ENCODE measurements at regions not wholly inside any gene's neighbourhood (a gene's known extent, or its start where the extent isn't known, plus 50 kb on each side); places are given as distances from the start of the nearest gene placed in this dataset.
"Not testable (repeated sequence)": the region's sequence is repeated elsewhere in the genome, so short reads cannot be mapped to it uniquely, and the experiment has no call there.

- Histone ChIP-seq H3K4me1 (ENCODE audit: insufficient read depth, low read length) (no peaks in the 10 kb centered on the region), H3K27me3 (ENCODE audit: insufficient read depth, low read length) (no peaks in the 10 kb centered on the region), H3K9ac (ENCODE audit: low read depth, low read length) (no peak overlapping the region), H3K36me3 (ENCODE audit: insufficient read depth, low read length) (no peaks in the 10 kb centered on the region), H3K4me3 (ENCODE audit: low read length) (no peak overlapping the region), H3K9me3 (ENCODE audit: insufficient read depth, low read depth, low read length) (peaks cover 13% of the 10 kb centered on the region), H3K27ac (ENCODE audit: low read depth, low read length) (no peak overlapping the region)
- 88% methylated on average over 1 of the region's 1 CpG for WGBS
Observed at GRCh38 chr9:2378816-2379215, 242.8 kb upstream of the VLDLR start.

GRCh38 chr9:2384741-2385140 lies 236.8 kb upstream of the VLDLR start:
- Histone ChIP-seq H3K27ac (ENCODE audit: low read depth, low read length) (no peak overlapping the region), H3K27me3 (ENCODE audit: insufficient read depth, low read length) (no peaks in the 10 kb centered on the region), H3K9me3 (ENCODE audit: insufficient read depth, low read depth, low read length) (peaks cover 6% of the 10 kb centered on the region; the same call in 1 of the 2 replicates), H3K4me1 (ENCODE audit: insufficient read depth, low read length) (no peaks in the 10 kb centered on the region), H3K36me3 (ENCODE audit: insufficient read depth, low read length) (no peaks in the 10 kb centered on the region), H3K9ac (ENCODE audit: low read depth, low read length) (no peak overlapping the region), H3K4me3 (ENCODE audit: low read length) (no peak overlapping the region)
- WGBS, result 64% methylated on average over 1 of the region's 1 CpG

- H3K4me1 ChIP-seq (ENCODE audit: insufficient read depth, low read length), result no peaks in the 10 kb centered on the region
- WGBS, result 96% methylated on average over 7 of the region's 7 CpGs
- peaks cover 6% of the 10 kb centered on the region; the same call in 1 of the 2 replicates for H3K9me3 ChIP-seq (ENCODE audit: insufficient read depth, low read depth, low read length)
- H3K27ac ChIP-seq (ENCODE audit: low read depth, low read length), result no peak overlapping the region
- no peaks in the 10 kb centered on the region for H3K27me3 ChIP-seq (ENCODE audit: insufficient read depth, low read length)
- no peaks in the 10 kb centered on the region for H3K36me3 ChIP-seq (ENCODE audit: insufficient read depth, low read length)
- H3K4me3 ChIP-seq (ENCODE audit: low read length), result no peak overlapping the region
- H3K9ac ChIP-seq (ENCODE audit: low read depth, low read length), result no peak overlapping the region
Observed at GRCh38 chr9:2385746-2386145, 235.8 kb upstream of the VLDLR start.

- H3K4me3 ChIP-seq (ENCODE audit: low read length), result no peak overlapping the region
Observed at GRCh38 chr9:2386566-2386965, 235.0 kb upstream of the VLDLR start.

GRCh38 chr9:2387166-2387565 lies 234.4 kb upstream of the VLDLR start:
- no peak overlapping the region for H3K27ac ChIP-seq (ENCODE audit: low read depth, low read length)
- H3K4me1 ChIP-seq (ENCODE audit: insufficient read depth, low read length), result no peaks in the 10 kb centered on the region
- over 99% methylated on average over 4 of the region's 4 CpGs for WGBS
- no peak overlapping the region for H3K4me3 ChIP-seq (ENCODE audit: low read length)
- peaks cover 6% of the 10 kb centered on the region; the same call in 1 of the 2 replicates for H3K9me3 ChIP-seq (ENCODE audit: insufficient read depth, low read depth, low read length)
- no peak overlapping the region for H3K9ac ChIP-seq (ENCODE audit: low read depth, low read length)
- no peaks in the 10 kb centered on the region for H3K36me3 ChIP-seq (ENCODE audit: insufficient read depth, low read length)
- H3K27me3 ChIP-seq (ENCODE audit: insufficient read depth, low read length), result no peaks in the 10 kb centered on the region

More at GRCh38 chr9:2386566-2386965, 235.0 kb upstream of the VLDLR start:
- Histone ChIP-seq H3K4me1 (ENCODE audit: insufficient read depth, low read length) (no peaks in the 10 kb centered on the region), H3K36me3 (ENCODE audit: insufficient read depth, low read length) (no peaks in the 10 kb centered on the region), H3K9me3 (ENCODE audit: insufficient read depth, low read depth, low read length) (peaks cover 6% of the 10 kb centered on the region; the same call in 1 of the 2 replicates), H3K9ac (ENCODE audit: low read depth, low read length) (no peak overlapping the region), H3K27ac (ENCODE audit: low read depth, low read length) (no peak overlapping the region), H3K27me3 (ENCODE audit: insufficient read depth, low read length) (no peaks in the 10 kb centered on the region)

- Histone ChIP-seq H3K4me3 (ENCODE audit: low read length) (no peak overlapping the region), H3K27me3 (ENCODE audit: insufficient read depth, low read length) (no peaks in the 10 kb centered on the region), H3K4me1 (ENCODE audit: insufficient read depth, low read length) (no peaks in the 10 kb centered on the region), H3K36me3 (ENCODE audit: insufficient read depth, low read length) (no peaks in the 10 kb centered on the region), H3K9me3 (ENCODE audit: insufficient read depth, low read depth, low read length) (peaks cover 15% of the 10 kb centered on the region), H3K9ac (ENCODE audit: low read depth, low read length) (no peak overlapping the region), H3K27ac (ENCODE audit: low read depth, low read length) (no peak overlapping the region)
Observed at GRCh38 chr9:2389404-2389803, 232.2 kb upstream of the VLDLR start.

- Histone ChIP-seq H3K4me1 (ENCODE audit: insufficient read depth, low read length) (no peaks in the 10 kb centered on the region), H3K27me3 (ENCODE audit: insufficient read depth, low read length) (no peaks in the 10 kb centered on the region), H3K27ac (ENCODE audit: low read depth, low read length) (no peak overlapping the region), H3K36me3 (ENCODE audit: insufficient read depth, low read length) (no peaks in the 10 kb centered on the region), H3K4me3 (ENCODE audit: low read length) (no peak overlapping the region), H3K9ac (ENCODE audit: low read depth, low read length) (no peak overlapping the region), H3K9me3 (ENCODE audit: insufficient read depth, low read depth, low read length) (peaks cover 15% of the 10 kb centered on the region)
- WGBS, result 92% methylated on average over 4 of the region's 4 CpGs
Observed at GRCh38 chr9:2390028-2390427, 231.6 kb upstream of the VLDLR start.

GRCh38 chr9:2391509-2392132 lies 230.0 kb upstream of the VLDLR start:
- H3K27ac ChIP-seq (ENCODE audit: low read depth, low read length), result not testable (repeated sequence)

GRCh38 chr9:2394087-2394741 lies 227.4 kb upstream of the VLDLR start:
- H3K27me3 ChIP-seq (ENCODE audit: insufficient read depth, low read length); H3K36me3 ChIP-seq (ENCODE audit: insufficient read depth, low read length); H3K4me1 ChIP-seq (ENCODE audit: insufficient read depth, low read length); H3K4me3 ChIP-seq (ENCODE audit: low read length); H3K27ac ChIP-seq (ENCODE audit: low read depth, low read length); H3K9me3 ChIP-seq (ENCODE audit: insufficient read depth, low read depth, low read length); H3K9ac ChIP-seq (ENCODE audit: low read depth, low read length): not testable (repeated sequence)

More at GRCh38 chr9:2391509-2392132, 230.0 kb upstream of the VLDLR start:
- H3K4me3 ChIP-seq (ENCODE audit: low read length); H3K9ac ChIP-seq (ENCODE audit: low read depth, low read length); H3K27me3 ChIP-seq (ENCODE audit: insufficient read depth, low read length); H3K36me3 ChIP-seq (ENCODE audit: insufficient read depth, low read length); H3K4me1 ChIP-seq (ENCODE audit: insufficient read depth, low read length): not testable (repeated sequence)
- peaks cover 15% of the 10 kb centered on the region for H3K9me3 ChIP-seq (ENCODE audit: insufficient read depth, low read depth, low read length)

- Histone ChIP-seq H3K27me3 (ENCODE audit: insufficient read depth, low read length) (no peaks in the 10 kb centered on the region), H3K27ac (ENCODE audit: low read depth, low read length) (no peak overlapping the region), H3K4me1 (ENCODE audit: insufficient read depth, low read length) (no peaks in the 10 kb centered on the region), H3K36me3 (ENCODE audit: insufficient read depth, low read length) (no peaks in the 10 kb centered on the region), H3K9me3 (ENCODE audit: insufficient read depth, low read depth, low read length) (peaks cover 9% of the 10 kb centered on the region), H3K4me3 (ENCODE audit: low read length) (no peak overlapping the region), H3K9ac (ENCODE audit: low read depth, low read length) (no peak overlapping the region)
- WGBS, result 82% methylated on average over 2 of the region's 2 CpGs
Observed at GRCh38 chr9:2395814-2396612, 225.6 kb upstream of the VLDLR start.

- 50% methylated on average over 1 of the region's 1 CpG for WGBS
- Histone ChIP-seq H3K9me3 (ENCODE audit: insufficient read depth, low read depth, low read length) (peaks cover 9% of the 10 kb centered on the region), H3K4me3 (ENCODE audit: low read length) (no peak overlapping the region), H3K27ac (ENCODE audit: low read depth, low read length) (no peak overlapping the region), H3K36me3 (ENCODE audit: insufficient read depth, low read length) (no peaks in the 10 kb centered on the region), H3K9ac (ENCODE audit: low read depth, low read length) (no peak overlapping the region), H3K4me1 (ENCODE audit: insufficient read depth, low read length) (no peaks in the 10 kb centered on the region), H3K27me3 (ENCODE audit: insufficient read depth, low read length) (no peaks in the 10 kb centered on the region)
Observed at GRCh38 chr9:2396622-2397285, 224.8 kb upstream of the VLDLR start.

All from HUES64 (cell line).